WTC11 (cell line): ENCODE measurements at regions not wholly inside any gene's neighbourhood (a gene's known extent, or its start where the extent isn't known, plus 50 kb on each side); places are given as distances from the start of the nearest gene placed in this dataset.

Source experiments
- FOXP1 ChIP-seq: sonication (generic); formaldehyde crosslinking; IDR thresholded peaks from 2 replicates; pipeline ENCODE4 v1.8.0; 2022; ENCODE audit warnings: missing genetic modification reagents, mild to moderate bottlenecking, moderate library complexity, borderline replicate concordance
- NFYB ChIP-seq: sonication (generic); formaldehyde crosslinking; conservative IDR thresholded peaks from 2 replicates; pipeline ENCODE4 v1.8.0; 2022; ENCODE audit warnings: low read depth, missing genetic modification reagents
- ZNF263 ChIP-seq: sonication (generic); formaldehyde crosslinking; IDR thresholded peaks from 2 replicates; pipeline ENCODE4 v1.8.1; 2022; ENCODE audit warnings: low read depth, mild to moderate bottlenecking, moderate library complexity, missing genetic modification reagents
- TF ChIP-seq, protein P1 (sequence below): fragments of 200-600 bp; IDR thresholded peaks from 2 replicates; pipeline ENCODE4 v1.8.0; 2022; ENCODE audit warnings: antibody characterized with exemption

DNA sequence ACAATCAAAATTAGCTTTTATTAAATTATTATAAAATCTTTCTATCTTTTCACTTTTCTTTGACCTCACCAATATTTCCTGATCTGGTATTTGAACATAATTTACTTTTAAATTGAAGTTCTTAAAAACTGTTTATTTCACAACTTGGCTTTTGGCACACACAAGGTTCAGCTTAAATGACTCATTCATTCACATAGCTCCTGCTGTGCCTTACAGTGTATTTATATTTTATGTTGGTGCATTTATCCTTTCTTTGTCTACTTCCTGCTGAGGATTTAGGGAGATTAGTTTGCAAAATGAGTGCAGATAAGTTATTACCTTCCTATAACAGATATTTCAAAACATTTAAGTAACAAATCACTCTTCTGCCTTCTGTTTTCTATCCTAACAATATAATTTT, 430.6 kb downstream of the DTHD1 start:
- TF ChIP-seq, protein P1, sequence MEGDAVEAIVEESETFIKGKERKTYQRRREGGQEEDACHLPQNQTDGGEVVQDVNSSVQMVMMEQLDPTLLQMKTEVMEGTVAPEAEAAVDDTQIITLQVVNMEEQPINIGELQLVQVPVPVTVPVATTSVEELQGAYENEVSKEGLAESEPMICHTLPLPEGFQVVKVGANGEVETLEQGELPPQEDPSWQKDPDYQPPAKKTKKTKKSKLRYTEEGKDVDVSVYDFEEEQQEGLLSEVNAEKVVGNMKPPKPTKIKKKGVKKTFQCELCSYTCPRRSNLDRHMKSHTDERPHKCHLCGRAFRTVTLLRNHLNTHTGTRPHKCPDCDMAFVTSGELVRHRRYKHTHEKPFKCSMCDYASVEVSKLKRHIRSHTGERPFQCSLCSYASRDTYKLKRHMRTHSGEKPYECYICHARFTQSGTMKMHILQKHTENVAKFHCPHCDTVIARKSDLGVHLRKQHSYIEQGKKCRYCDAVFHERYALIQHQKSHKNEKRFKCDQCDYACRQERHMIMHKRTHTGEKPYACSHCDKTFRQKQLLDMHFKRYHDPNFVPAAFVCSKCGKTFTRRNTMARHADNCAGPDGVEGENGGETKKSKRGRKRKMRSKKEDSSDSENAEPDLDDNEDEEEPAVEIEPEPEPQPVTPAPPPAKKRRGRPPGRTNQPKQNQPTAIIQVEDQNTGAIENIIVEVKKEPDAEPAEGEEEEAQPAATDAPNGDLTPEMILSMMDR, result no peak
- TF ChIP-seq NFYB (no peak), ZNF263 (CRISPR knock-in tag) (no peak), FOXP1 (CRISPR knock-in tag) (no peak)
